PC-3 (cell line): ENCODE measurements at regions not wholly inside any gene's neighbourhood (a gene's known extent, or its start where the extent isn't known, plus 50 kb on each side); places are given as distances from the start of the nearest gene placed in this dataset.
"Not testable (repeated sequence)": the region's sequence is repeated elsewhere in the genome, so short reads cannot be mapped to it uniquely, and the experiment has no call there.

ENCODE experiments used
- ATAC-seq: fragments of 200-7000 bp; cut with Tn5 transposase; 2 replicates; pipeline ENCODE4 v1.9.1; 2020; ENCODE audit warnings: mild to moderate bottlenecking, moderate library complexity
- BruUV-seq: library from RNA; stranded (reverse); fragments of 400-500 nt; replicated peaks from 2 replicates; lab custom pipeline; 2021; lab: Mats Ljungman, UMichigan
- CTCF ChIA-PET: fragments of 300-600 bp; sonication (Branson Sonifier 250); formaldehyde crosslinking; loops from one replicate; lab custom pipeline; 2022; ENCODE audit warnings: antibody characterized with exemption; lab: Charles Lee
- POLR2A ChIA-PET: fragments of 300-600 bp; sonication (Branson Sonifier 250); formaldehyde crosslinking; loops from one replicate; lab custom pipeline; 2022; ENCODE audit warnings: antibody characterized with exemption; ENCODE audit not compliant: unreplicated experiment; lab: Charles Lee
- DNase-seq: peaks from one replicate; pipeline ENCODE4 v3.0.0-alpha.2; 2015
- H2AFZ ChIP-seq: fragments of 300-600 bp; sonication (generic); 2 replicates; pipeline ENCODE4 v1.6.0; 2016; ENCODE audit warnings: antibody characterized with exemption, low read length
- H3F3A ChIP-seq: fragments of 300-600 bp; sonication (generic); one replicate; pipeline ENCODE4 v1.6.0; 2017; ENCODE audit warnings: antibody characterized with exemption, low read length, control low read depth, mild to moderate bottlenecking; ENCODE audit not compliant: unreplicated experiment
- H3K27ac ChIP-seq: fragments of 300-600 bp; sonication (generic); 2 replicates; pipeline ENCODE4 v1.5.1; 2016; ENCODE audit warnings: mild to moderate bottlenecking, low read length
- H3K27me3 ChIP-seq: fragments of 300-600 bp; sonication (generic); 2 replicates; pipeline ENCODE4 v1.6.1; 2016; ENCODE audit warnings: low read length, mixed read lengths
- H3K36me3 ChIP-seq: fragments of 300-600 bp; sonication (generic); 2 replicates; pipeline ENCODE4 v1.6.1; 2016; ENCODE audit warnings: low read depth, mixed run types, low read length, mixed read lengths
- H3K4me1 ChIP-seq: fragments of 300-600 bp; sonication (generic); 2 replicates; pipeline ENCODE4 v1.5.1; 2016; ENCODE audit warnings: low read length; ENCODE audit not compliant: insufficient read depth
- H3K4me2 ChIP-seq: fragments of 300-600 bp; sonication (generic); 2 replicates; pipeline ENCODE4 v1.6.0; 2016; ENCODE audit warnings: low read length
- H3K4me3 ChIP-seq: fragments of 300-600 bp; sonication (generic); 2 replicates; pipeline ENCODE4 v1.5.1; 2016; ENCODE audit warnings: mild to moderate bottlenecking, low read length, mixed read lengths
- H3K79me2 ChIP-seq: fragments of 300-600 bp; sonication (generic); 2 replicates; pipeline ENCODE4 v1.6.1; 2017; ENCODE audit warnings: low read length, mixed read lengths
- H3K9ac ChIP-seq: fragments of 300-600 bp; sonication (generic); 2 replicates; pipeline ENCODE4 v1.6.0; 2016; ENCODE audit warnings: mild to moderate bottlenecking, low read length
- H3K9me2 ChIP-seq: fragments of 300-600 bp; sonication (generic); replicated peaks from 2 replicates; pipeline ENCODE4 v1.6.1; 2016; ENCODE audit warnings: mixed run types, low read length, mixed read lengths
- H3K9me3 ChIP-seq: fragments of 300-600 bp; sonication (generic); 2 replicates; pipeline ENCODE4 v1.6.1; 2016; ENCODE audit warnings: low read length, mixed read lengths
- H4K20me1 ChIP-seq: fragments of 300-600 bp; sonication (generic); 2 replicates; pipeline ENCODE4 v1.6.1; 2016; ENCODE audit warnings: low read length, mixed read lengths
- intact Hi-C: fragments of 100-400 bp; cut with micrococcal nuclease; formaldehyde crosslinking; loops from 2 replicates; pipeline ENCODE4 v1.9.0; 2023

DNA sequence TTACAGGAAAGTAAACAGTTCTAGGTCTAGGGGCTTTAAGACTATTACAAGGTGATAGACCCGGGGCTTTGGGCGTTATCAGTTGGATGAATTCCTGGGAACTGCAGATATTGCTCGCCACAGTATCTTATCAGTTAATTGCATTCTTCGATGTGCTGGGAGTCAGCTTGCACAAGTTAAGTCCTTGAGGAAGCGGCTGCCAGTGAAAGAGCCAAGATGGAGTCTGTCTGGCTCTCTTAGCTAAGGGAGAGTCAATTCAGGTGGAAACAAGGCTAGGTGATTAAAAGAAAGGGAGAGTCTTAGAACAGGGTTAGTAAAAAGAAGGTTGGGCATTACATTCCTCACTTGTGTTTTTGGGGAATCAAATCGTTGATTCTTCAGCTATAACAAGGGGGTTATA, 130.6 kb upstream of the ZNF195 start:
- CTCF ChIA-PET, H4K20me1 ChIP-seq: not testable (repeated sequence)

DNA sequence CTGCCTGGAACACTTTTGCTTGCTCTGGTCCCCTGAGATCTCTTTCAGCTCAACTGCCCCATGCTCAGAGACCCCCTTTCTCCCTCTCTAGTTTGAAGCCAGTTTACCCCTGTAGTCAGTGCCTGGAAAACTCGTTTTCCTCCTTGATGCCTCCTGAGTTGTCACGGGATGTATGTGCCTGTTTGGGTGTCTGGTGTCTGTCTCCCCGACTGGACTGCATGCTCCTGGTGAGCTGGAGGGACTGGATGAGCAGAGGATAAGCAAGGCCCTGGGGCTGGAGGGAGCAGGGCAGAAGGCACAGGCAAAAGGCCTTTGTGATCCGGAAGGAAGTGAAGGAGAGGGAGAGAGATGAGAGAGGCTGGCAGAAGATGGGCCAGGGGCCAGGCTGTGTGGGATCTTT, 120.3 kb upstream of the ZNF195 start:
- BruUV-seq, ATAC-seq, H3K4me1 ChIP-seq, H3K27me3 ChIP-seq, H3K79me2 ChIP-seq, H3K4me2 ChIP-seq, intact Hi-C loops, H3F3A ChIP-seq, H3K9ac ChIP-seq, CTCF ChIA-PET, H3K9me3 ChIP-seq, H3K36me3 ChIP-seq, H3K9me2 ChIP-seq, H4K20me1 ChIP-seq, DNase-seq, H2AFZ ChIP-seq, POLR2A ChIA-PET, H3K27ac ChIP-seq, H3K4me3 ChIP-seq: not testable (repeated sequence)

More for the DNA sequence above, 130.6 kb upstream of the ZNF195 start:
- H2AFZ ChIP-seq, H3K36me3 ChIP-seq, H3F3A ChIP-seq, H3K27me3 ChIP-seq, H3K4me3 ChIP-seq, POLR2A ChIA-PET, H3K4me1 ChIP-seq, H3K9ac ChIP-seq, intact Hi-C loops, H3K9me2 ChIP-seq, H3K27ac ChIP-seq, DNase-seq, H3K79me2 ChIP-seq, BruUV-seq, H3K9me3 ChIP-seq, H3K4me2 ChIP-seq, ATAC-seq: not testable (repeated sequence)

DNA sequence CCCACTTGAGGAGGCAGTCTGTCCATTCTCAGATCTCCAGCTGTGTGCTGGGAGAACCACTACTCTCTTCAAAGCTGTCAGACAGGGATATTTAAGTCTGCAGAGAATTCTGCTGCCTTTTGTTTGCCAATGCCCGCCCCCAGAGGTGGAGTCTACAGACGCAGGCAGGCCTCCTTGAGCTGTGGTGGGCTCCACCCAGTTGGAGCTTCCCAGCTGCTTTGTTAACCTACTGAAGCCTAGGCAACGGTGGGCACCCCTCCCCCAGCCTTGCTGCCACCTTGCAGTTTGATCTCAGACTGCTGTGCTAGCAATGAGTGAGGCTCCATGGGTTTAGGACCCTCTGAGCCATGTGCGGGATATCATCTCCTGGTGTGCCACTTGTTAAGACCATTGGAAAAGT, 119.4 kb upstream of the ZNF195 start:
- H3K27me3 ChIP-seq, DNase-seq, H3K4me3 ChIP-seq, H2AFZ ChIP-seq, H4K20me1 ChIP-seq, H3K4me1 ChIP-seq, ATAC-seq, H3K9ac ChIP-seq, H3K4me2 ChIP-seq, CTCF ChIA-PET, H3F3A ChIP-seq, BruUV-seq, intact Hi-C loops, H3K79me2 ChIP-seq, H3K9me3 ChIP-seq, POLR2A ChIA-PET, H3K27ac ChIP-seq, H3K9me2 ChIP-seq, H3K36me3 ChIP-seq: not testable (repeated sequence)

DNA sequence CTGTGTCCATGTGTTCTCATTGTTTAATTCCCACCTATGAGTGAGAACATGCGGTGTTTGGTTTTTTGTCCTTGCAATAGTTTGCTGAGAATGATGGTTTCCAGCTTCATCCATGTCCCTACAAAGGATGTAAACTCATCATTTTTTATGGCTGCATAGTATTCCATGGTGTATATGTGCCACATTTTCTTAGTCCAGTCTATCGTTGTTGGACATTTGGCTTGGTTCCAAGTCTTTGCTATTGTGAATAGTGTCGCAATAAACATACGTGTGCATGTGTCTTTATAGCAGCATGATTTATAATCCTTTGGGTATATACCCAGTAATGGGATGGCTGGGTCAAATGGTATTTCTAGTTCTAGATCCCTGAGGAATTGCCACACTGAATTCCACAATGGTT, 114.2 kb upstream of the ZNF195 start:
- H3K9me3 ChIP-seq, H3K27me3 ChIP-seq, H4K20me1 ChIP-seq, ATAC-seq, BruUV-seq, H3K4me1 ChIP-seq, DNase-seq, H3F3A ChIP-seq, H2AFZ ChIP-seq, H3K4me2 ChIP-seq, POLR2A ChIA-PET, intact Hi-C loops, H3K36me3 ChIP-seq, H3K27ac ChIP-seq, H3K4me3 ChIP-seq, H3K79me2 ChIP-seq, CTCF ChIA-PET, H3K9me2 ChIP-seq, H3K9ac ChIP-seq: not testable (repeated sequence)

DNA sequence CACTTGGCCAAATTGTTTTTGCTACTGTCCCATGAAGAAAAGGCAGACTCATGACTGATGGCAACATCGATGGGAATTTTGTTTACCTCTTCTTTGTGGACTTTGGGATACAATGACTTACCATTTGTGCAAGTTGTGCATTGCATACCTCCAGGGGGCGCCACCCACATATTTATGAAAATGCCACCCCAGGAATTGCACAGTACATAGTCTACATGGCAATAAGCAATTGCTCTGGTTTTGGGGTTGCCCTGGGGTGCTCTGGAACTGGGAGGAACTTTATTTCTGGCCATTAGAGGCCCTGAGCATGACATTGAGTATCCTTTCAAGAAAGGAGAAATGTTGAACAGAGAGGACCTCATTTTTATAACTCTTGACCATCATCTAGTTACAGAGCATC, 109.1 kb upstream of the ZNF195 start:
- DNase-seq, H4K20me1 ChIP-seq, H3K4me3 ChIP-seq, H3K9me2 ChIP-seq, H2AFZ ChIP-seq, H3K4me1 ChIP-seq, POLR2A ChIA-PET, H3K79me2 ChIP-seq, H3F3A ChIP-seq, H3K9ac ChIP-seq, H3K27me3 ChIP-seq, H3K27ac ChIP-seq, H3K4me2 ChIP-seq, H3K9me3 ChIP-seq, intact Hi-C loops, CTCF ChIA-PET, ATAC-seq, BruUV-seq, H3K36me3 ChIP-seq: not testable (repeated sequence)

DNA sequence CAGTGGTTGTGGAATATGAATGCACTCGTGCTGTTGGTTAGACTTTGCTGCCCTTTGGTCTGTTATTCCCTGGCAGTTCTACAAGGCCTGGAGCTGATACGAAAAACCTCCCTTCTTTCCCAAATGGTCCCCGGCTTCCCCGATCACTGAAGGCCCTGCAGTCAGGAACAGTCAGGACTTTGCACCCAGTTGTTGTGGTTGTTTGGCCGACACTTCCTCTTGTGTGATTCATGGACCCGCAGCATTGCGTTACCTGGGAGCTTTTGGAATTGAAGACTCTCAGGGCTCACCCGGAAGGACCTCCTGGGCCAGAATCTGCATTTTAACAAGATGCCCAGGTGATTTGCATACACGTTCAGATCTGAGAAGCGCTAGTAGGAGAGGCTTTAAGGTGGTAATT, 106.8 kb upstream of the ZNF195 start:
- H3K79me2 ChIP-seq, H3K36me3 ChIP-seq, H3K27ac ChIP-seq, H2AFZ ChIP-seq, H3F3A ChIP-seq, DNase-seq, BruUV-seq, POLR2A ChIA-PET, H3K4me3 ChIP-seq, H3K9me2 ChIP-seq, H3K27me3 ChIP-seq, CTCF ChIA-PET, H3K4me1 ChIP-seq, H4K20me1 ChIP-seq, ATAC-seq, H3K9me3 ChIP-seq, H3K9ac ChIP-seq, intact Hi-C loops, H3K4me2 ChIP-seq: not testable (repeated sequence)
